ENCODE measurements at regions not wholly inside any gene's neighbourhood (a gene's known extent, or its start where the extent isn't known, plus 50 kb on each side); places are given as distances from the start of the nearest gene placed in this dataset.

DNA sequence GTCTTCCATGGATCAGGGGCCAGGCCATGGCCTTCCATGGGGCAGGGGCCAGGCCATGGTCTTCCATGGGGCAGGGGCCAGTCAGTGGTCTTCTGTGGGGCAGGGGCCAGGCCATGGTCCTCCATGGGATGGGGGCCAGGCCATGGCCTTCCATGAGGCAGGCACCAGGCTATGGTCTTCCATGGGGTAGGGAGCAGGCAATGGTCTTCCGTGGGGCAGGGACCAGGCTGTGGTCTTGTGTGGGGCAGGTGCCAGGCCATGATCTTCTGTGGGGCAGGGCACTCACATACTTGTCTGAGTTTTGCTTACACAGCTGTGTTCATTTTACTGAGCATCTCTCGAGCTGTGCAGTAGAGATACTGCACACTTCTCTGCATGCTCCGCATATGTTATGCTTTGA lies 57.3 kb upstream of the THBS2 start:
- no peaks in the 10 kb centered on the region for H3K9me3 Mint-ChIP-seq
- H3K4me1 Mint-ChIP-seq, result no peaks in the 10 kb centered on the region
- H3K4me3 Mint-ChIP-seq, result no peak overlapping the region
- H3K27ac Mint-ChIP-seq, result no peak overlapping the region
- no peaks in the 10 kb centered on the region for H3K36me3 Mint-ChIP-seq
- ATAC-seq (peak; percentile 47), DNase-seq (ENCODE audit: low spot score in 2 of 2) (peak in 1 of 2 donors; percentile 12)
